OCI-LY1 (cell line): ENCODE measurements at regions not wholly inside any gene's neighbourhood (a gene's known extent, or its start where the extent isn't known, plus 50 kb on each side); places are given as distances from the start of the nearest gene placed in this dataset.

Source experiments
- H2AFZ ChIP-seq: fragments of 200-600 bp; sonication (generic), shearing (Covaris generic); 2 replicates; pipeline ENCODE4 v1.6.0; 2014; ENCODE audit warnings: antibody characterized with exemption, mild to moderate bottlenecking, low read length
- H3F3A ChIP-seq: fragments of 200-600 bp; sonication (generic), shearing (Covaris generic); 2 replicates; pipeline ENCODE4 v1.6.0; 2014; ENCODE audit warnings: mild to moderate bottlenecking, antibody characterized with exemption, low read length, moderate library complexity; ENCODE audit not compliant: insufficient read depth
- H3K27ac ChIP-seq: fragments of 200-600 bp; sonication (generic); 2 replicates; pipeline ENCODE4 v1.5.1; 2014; ENCODE audit warnings: low read length, mixed run types, mild to moderate bottlenecking, low read depth; ENCODE audit not compliant: poor library complexity, severe bottlenecking
- H3K27me3 ChIP-seq: fragments of 200-600 bp; sonication (generic); 2 replicates; pipeline ENCODE4 v1.6.0; 2014; ENCODE audit warnings: antibody characterized with exemption, mild to moderate bottlenecking, low read length, moderate library complexity; ENCODE audit not compliant: insufficient read depth
- H3K36me3 ChIP-seq: fragments of 200-600 bp; sonication (generic); 2 replicates; pipeline ENCODE4 v1.6.1; 2014; ENCODE audit warnings: mild to moderate bottlenecking, antibody characterized with exemption, low read length, moderate library complexity, mixed read lengths; ENCODE audit not compliant: insufficient read depth
- H3K4me1 ChIP-seq: fragments of 200-600 bp; sonication (generic); 2 replicates; pipeline ENCODE4 v1.5.1; 2014; ENCODE audit warnings: mild to moderate bottlenecking, low read length, moderate library complexity; ENCODE audit not compliant: insufficient read depth, severe bottlenecking
- H3K4me2 ChIP-seq: fragments of 200-600 bp; sonication (generic), shearing (Covaris generic); 2 replicates; pipeline ENCODE4 v1.6.1; 2014; ENCODE audit warnings: low read length
- H3K4me3 ChIP-seq: fragments of 200-600 bp; sonication (generic); 2 replicates; pipeline ENCODE4 v1.5.1; 2014; ENCODE audit warnings: low read length, low read depth, mild to moderate bottlenecking, mixed read lengths; ENCODE audit not compliant: poor library complexity, severe bottlenecking
- H3K79me2 ChIP-seq: fragments of 200-600 bp; shearing (Covaris generic); 2 replicates; pipeline ENCODE4 v1.6.1; 2016; ENCODE audit warnings: mixed run types, low read length, mixed read lengths; ENCODE audit not compliant: insufficient read depth
- H3K9ac ChIP-seq: fragments of 200-600 bp; sonication (generic), shearing (Covaris generic); 2 replicates; pipeline ENCODE4 v1.6.1; 2014; ENCODE audit warnings: mild to moderate bottlenecking, low read length, mixed read lengths
- H3K9me2 ChIP-seq: fragments of 200-600 bp; sonication (generic), shearing (Covaris generic); 2 replicates; pipeline ENCODE4 v1.6.1; 2014; ENCODE audit warnings: low read depth, mild to moderate bottlenecking, low read length, mixed read lengths
- H3K9me3 ChIP-seq: fragments of 200-600 bp; shearing (Covaris generic); 2 replicates; pipeline ENCODE4 v1.6.1; 2014; ENCODE audit warnings: low read length, mixed read lengths
- H4K20me1 ChIP-seq: fragments of 200-600 bp; sonication (generic), shearing (Covaris generic); 2 replicates; pipeline ENCODE4 v1.6.0; 2016; ENCODE audit warnings: mild to moderate bottlenecking, low read length; ENCODE audit not compliant: insufficient read depth
- CTCF ChIP-seq: fragments of 200-600 bp; sonication (generic), shearing (Covaris generic); IDR thresholded peaks from 2 replicates; pipeline ENCODE4 v1.5.1; 2017; ENCODE audit warnings: mild to moderate bottlenecking, antibody characterized with exemption, low read length, moderate library complexity, mixed read lengths
- EZH2 ChIP-seq: fragments of 200-600 bp; sonication (generic), shearing (Covaris generic); IDR thresholded peaks from 2 replicates; pipeline ENCODE4 v1.8.0; 2017; ENCODE audit warnings: borderline replicate concordance, mixed run types, mild to moderate bottlenecking, antibody characterized with exemption, low read length, moderate library complexity, mixed read lengths

GRCh38 chr5:2904956-2905355 is 153.5 kb upstream of the IRX2 start:
- Histone ChIP-seq H3K4me3 (no peak overlapping the region), H3K4me2 (no peak overlapping the region), H3F3A (no peaks in the 10 kb centered on the region), H3K9me2 (no peaks in the 10 kb centered on the region), H3K9me3 (no peaks in the 10 kb centered on the region), H3K79me2 (no peaks in the 10 kb centered on the region), H3K27me3 (no peaks in the 10 kb centered on the region), H2AFZ (no peak overlapping the region), H4K20me1 (no peaks in the 10 kb centered on the region), H3K9ac (no peak overlapping the region), H3K4me1 (no peaks in the 10 kb centered on the region), H3K36me3 (no peaks in the 10 kb centered on the region), H3K27ac (no peak overlapping the region)
- TF ChIP-seq EZH2 (no peak), CTCF (no peak)

- TF ChIP-seq EZH2 (no peak), CTCF (no peak)
Observed at GRCh38 chr5:2904399-2904798, 152.9 kb upstream of the IRX2 start.

DNA sequence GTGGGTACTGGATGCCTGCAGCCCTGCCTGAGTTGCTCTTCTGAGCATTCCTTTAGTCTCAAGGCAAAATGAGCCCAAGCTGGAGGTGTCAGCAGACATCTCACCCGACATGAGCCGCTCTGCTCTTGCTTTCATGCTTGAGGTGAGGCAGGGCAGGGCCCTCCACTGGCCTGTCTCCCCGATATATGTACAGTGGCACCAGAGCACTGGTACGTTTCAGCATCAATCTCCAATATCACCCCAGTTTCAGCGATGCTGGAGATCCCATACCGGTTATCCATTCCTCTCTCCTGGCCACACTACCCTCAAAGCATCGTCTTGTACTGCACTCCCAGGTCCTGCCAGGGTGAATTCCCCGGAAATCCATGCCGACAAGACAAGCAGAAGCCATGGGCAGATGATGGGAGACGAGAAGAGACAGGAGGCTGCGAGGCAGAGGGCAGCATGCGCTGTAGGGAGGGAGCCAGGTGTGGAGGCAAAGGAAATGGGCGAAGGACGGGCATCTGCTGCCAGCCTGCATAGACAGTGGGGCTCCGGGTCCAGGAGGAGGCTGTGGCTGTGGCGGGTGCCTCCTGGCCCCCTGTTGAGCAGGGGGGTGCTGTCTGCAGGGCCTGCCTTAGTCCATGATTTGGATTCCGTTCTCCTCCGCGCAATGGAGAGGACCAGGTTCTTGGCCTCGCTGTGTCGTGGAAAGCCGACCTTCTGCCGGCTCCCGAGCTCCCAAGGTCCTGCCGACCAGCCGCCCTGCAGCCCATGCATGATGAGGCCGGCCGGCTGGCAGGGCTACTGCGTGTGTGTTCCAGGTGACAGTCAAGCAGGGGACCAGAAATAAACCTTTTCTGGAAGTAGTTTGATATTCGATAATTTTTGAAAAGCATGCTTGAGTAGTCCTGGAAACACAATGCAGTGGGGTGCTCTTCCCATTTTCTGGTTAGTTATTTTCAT is 152.2 kb upstream of the IRX2 start:
- no peaks in the 10 kb centered on the region for H3K27me3 ChIP-seq

More at GRCh38 chr5:2904399-2904798, 152.9 kb upstream of the IRX2 start:
- H3K79me2 ChIP-seq: no peaks in the 10 kb centered on the region
- no peak overlapping the region for H3K4me2 ChIP-seq
- H2AFZ ChIP-seq: no peak overlapping the region
- H3F3A ChIP-seq: no peaks in the 10 kb centered on the region
- H3K9ac ChIP-seq: no peak overlapping the region
- H3K9me3 ChIP-seq: no peaks in the 10 kb centered on the region
- H3K27ac ChIP-seq: no peak overlapping the region
- no peaks in the 10 kb centered on the region for H3K27me3 ChIP-seq
- no peaks in the 10 kb centered on the region for H3K36me3 ChIP-seq
- no peaks in the 10 kb centered on the region for H3K9me2 ChIP-seq
- no peak overlapping the region for H3K4me3 ChIP-seq
- no peaks in the 10 kb centered on the region for H4K20me1 ChIP-seq
- H3K4me1 ChIP-seq: no peaks in the 10 kb centered on the region

More for the DNA sequence above, 152.2 kb upstream of the IRX2 start:
- no peaks in the 10 kb centered on the region for H3K79me2 ChIP-seq
- TF ChIP-seq EZH2 (no peak), CTCF (no peak)
- H3K4me3 ChIP-seq: no peak overlapping the region
- H3K9me3 ChIP-seq: no peaks in the 10 kb centered on the region
- H3K27ac ChIP-seq: no peak overlapping the region
- no peaks in the 10 kb centered on the region for H4K20me1 ChIP-seq
- no peaks in the 10 kb centered on the region for H3K4me1 ChIP-seq
- no peaks in the 10 kb centered on the region for H3K36me3 ChIP-seq
- H3K9ac ChIP-seq: no peak overlapping the region
- no peaks in the 10 kb centered on the region for H3K9me2 ChIP-seq
- H2AFZ ChIP-seq: no peak overlapping the region
- H3K4me2 ChIP-seq: no peak overlapping the region
- no peaks in the 10 kb centered on the region for H3F3A ChIP-seq
